Ovary (tissue), 7 donors: ENCODE measurements at regions not wholly inside any gene's neighbourhood (a gene's known extent, or its start where the extent isn't known, plus 50 kb on each side); places are given as distances from the start of the nearest gene placed in this dataset.

ENCODE experiments used
- DNase-seq, 5 donors: peaks; one replicate each; pipeline ENCODE4 v3.0.0-alpha.2; 2019 to 2020
- H3K27ac ChIP-seq, 2 donors: fragments of 200-600 bp; one replicate each; pipeline versions ENCODE4 v1.5.1 to v1.8.0; 2019 to 2022
- H3K27me3 ChIP-seq: fragments of 200-600 bp; one replicate; pipeline ENCODE4 v1.8.0; 2022
- H3K36me3 ChIP-seq: fragments of 200-600 bp; sonication (generic); one replicate; pipeline ENCODE4 v1.5.1; 2019
- H3K4me1 ChIP-seq: one replicate; pipeline ENCODE4 v1.8.1; 2013; ENCODE audit warnings: mild to moderate bottlenecking, moderate library complexity; ENCODE audit not compliant: insufficient read depth
- H3K4me3 ChIP-seq: fragments of 200-600 bp; sonication (generic); one replicate; pipeline ENCODE4 v1.5.1; 2017
- H3K9me3 ChIP-seq, 2 donors: fragments of 200-600 bp in 1 of 2; sonication (generic) in 1 of 2; one replicate each; pipeline versions ENCODE4 v1.5.1 to v1.8.1; 2013 to 2019; ENCODE audit warnings: mild to moderate bottlenecking in 1 of 2, moderate library complexity in 1 of 2
- CTCF ChIP-seq, 3 donors: fragments of 450-650 bp in 2 of 3; fragments of 200-600 bp in 1 of 3; IDR thresholded peaks; one replicate each; pipeline versions ENCODE4 v1.5.1 to v1.8.0; 2016 to 2022; ENCODE audit warnings: antibody characterized with exemption in 3 of 3, mild to moderate bottlenecking in 1 of 3
- EP300 ChIP-seq: sonication (generic); formaldehyde crosslinking; IDR thresholded peaks from one replicate; pipeline ENCODE4 v1.6.1; 2017; ENCODE audit warnings: antibody characterized with exemption
- POLR2A ChIP-seq: fragments of 450-650 bp; IDR thresholded peaks from one replicate; pipeline ENCODE4 v1.6.1; 2017; ENCODE audit warnings: antibody characterized with exemption, mild to moderate bottlenecking, moderate library complexity
- WGBS, 3 donors: extraction: QIAGEN DNeasy Blood & Tissue Kit in 1 of 3; methylation state at CpG; one replicate each; pipeline versions ENCODE4 v1.1.5 to v1.1.7; 2013 to 2017; 5-methylcytosine and 5-hydroxymethylcytosine counted together
- intact Hi-C, 4 donors: fragments of 100-400 bp; cut with DNase I; formaldehyde crosslinking; loops; one replicate each; pipeline versions ENCODE4 v1.11.0 to v1.15.1; 2022 to 2023
- donor health status: DM: no; HTN: no; CAD: no; lungs with moderate emphysema.
- donor health status: DM: no; HTN: no; CAD: no.
- donor health status: Bipolar disorder and iron deficiency.
- donor health status: DM: no; HTN: no; CAD: no.
- donor health status: DM: yes; HTN: yes; CAD: no.

DNA sequence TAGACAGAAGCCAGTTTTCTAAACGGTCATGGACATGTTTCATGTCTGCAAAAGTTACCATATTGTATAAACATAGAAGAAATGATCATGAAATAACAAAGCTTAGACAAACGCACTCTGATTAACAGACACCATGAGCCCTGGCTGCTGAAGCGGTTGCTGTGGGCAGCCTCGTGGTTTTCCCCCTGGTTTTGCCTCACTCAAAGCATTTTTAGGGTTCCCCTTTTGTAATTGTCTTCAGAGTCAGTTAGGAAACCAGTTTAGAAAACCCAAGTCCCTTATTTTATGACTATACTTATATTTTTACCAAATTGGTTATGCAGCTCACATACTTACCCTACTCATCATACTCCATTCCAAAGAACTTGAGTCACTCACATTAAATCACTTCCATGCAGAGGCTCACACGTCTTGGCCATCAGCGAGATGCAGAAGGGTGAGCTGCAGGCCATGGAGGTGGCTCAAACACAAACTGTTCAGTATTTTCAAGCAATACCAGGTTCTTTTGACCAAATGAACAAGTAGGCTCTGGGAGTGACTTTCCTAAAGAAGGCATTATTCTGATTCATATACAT lies 105.6 kb upstream of the SALL3 start:
- H3K27me3 ChIP-seq, result no peaks in the 10 kb centered on the region
- WGBS, 3 donors, result 64 to 75% (median 73%) methylated on average over 6 of the region's 6 CpGs
- no peak for DNase-seq
- H3K4me1 ChIP-seq, result no peaks in the 10 kb centered on the region
- intact Hi-C loops, result no loop called here
- no peaks in the 10 kb centered on the region for H3K36me3 ChIP-seq
- TF ChIP-seq POLR2A (no peak), EP300 (no peak), CTCF (IDR thresholded peaks at IDR 0.05) (no peak)
- H3K4me3 ChIP-seq, result no peak overlapping the region
- H3K27ac ChIP-seq, result no peak overlapping the region
- no peaks in the 10 kb centered on the region for H3K9me3 ChIP-seq

DNA sequence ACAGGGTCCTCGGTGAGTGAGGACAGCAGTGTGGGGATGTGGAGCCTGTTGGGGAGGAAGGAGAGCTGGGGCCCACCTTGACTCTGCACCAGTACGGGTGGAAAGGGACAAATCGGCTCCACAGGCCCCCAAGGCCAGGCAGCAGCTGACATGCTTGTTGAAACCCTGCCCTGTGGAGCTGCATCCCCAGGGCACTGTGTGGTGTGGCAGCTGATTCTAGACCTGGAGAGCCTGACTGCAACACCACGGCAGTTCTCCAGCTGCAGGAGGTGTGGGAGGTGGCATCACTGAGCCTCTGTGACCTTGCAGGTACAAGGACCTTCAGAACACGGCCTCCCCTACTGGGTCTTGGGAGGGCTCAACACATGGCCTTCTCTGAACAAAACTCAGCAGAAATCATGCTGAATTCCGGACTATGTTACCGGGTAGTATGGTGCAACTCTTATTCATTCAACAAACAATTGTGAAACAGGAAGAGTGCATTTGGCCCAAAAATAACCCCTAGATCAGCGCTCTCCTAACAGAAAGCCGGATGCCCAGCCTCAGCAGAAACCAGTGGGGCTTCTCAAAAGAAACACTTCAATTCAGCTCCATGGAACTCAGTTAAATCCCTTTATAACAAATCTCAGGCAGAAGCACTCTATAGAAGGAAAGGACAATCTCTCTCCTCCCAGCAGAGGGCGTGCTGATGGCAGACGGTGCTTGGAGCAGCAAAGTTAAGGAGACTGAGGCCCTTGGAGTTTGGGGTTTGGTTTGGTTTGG lies 104.4 kb upstream of the SALL3 start:
- Histone ChIP-seq H3K36me3 (no peaks in the 10 kb centered on the region), H3K27ac (no peak overlapping the region), H3K4me1 (no peaks in the 10 kb centered on the region), H3K9me3 (no peaks in the 10 kb centered on the region), H3K4me3 (no peak overlapping the region), H3K27me3 (no peaks in the 10 kb centered on the region)
- WGBS, 3 donors, result 52 to 53% (median 53%) methylated on average over 11 of the region's 11 CpGs
- DNase-seq, result no peak
- intact Hi-C loops, result no loop called here
- no peak for TF ChIP-seq POLR2A
- TF ChIP-seq CTCF (IDR thresholded peaks at IDR 0.05), result no peak

DNA sequence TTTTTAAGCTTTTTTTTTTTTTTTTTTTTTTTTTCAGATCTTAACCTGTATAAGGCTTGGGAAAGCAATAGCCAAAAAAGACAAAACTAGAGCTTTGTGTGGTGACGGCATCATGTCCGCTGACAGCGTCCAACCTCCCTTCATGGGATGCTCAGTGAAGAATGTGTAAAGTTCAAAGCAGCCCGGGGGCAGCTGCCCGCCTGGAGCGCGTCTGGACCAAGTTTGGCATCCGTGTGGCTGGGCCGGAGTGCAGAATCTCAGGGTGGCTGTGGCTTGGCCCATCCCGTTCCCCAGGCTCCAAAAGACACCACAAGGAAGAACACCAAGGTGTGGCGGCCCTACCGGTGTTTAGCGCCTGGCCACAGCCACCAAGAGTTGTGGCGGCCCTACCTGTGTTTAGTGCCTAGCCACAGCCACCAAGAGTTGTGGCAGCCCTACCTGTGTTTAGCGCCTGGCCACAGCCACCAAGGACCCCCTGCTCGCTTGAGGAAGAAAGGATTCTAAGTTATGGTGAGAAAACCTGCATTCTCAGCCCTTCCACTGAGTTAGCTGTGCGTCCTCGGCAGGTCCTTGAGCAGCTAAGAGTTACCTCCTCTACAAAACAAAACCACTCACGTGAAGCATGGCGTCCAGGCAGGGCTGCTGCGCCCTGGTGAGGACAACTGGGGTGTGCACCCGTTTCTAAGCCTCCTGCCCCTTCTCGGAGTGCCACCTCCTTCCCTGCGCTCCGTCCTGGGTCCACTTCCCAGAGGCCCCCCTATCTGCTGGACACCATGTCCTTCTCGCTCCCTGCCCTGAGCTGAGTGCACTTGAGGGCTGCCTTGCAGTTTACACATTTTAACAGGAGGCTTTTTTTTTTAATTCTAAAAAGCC lies 103.6 kb upstream of the SALL3 start:
- no peak for DNase-seq
- TF ChIP-seq EP300, result no peak
- no peak for TF ChIP-seq POLR2A
- TF ChIP-seq CTCF (IDR thresholded peaks at IDR 0.05), result no peak
- intact Hi-C loops, result no loop called here
- no peaks in the 10 kb centered on the region for H3K27me3 ChIP-seq
- H3K4me1 ChIP-seq, result no peaks in the 10 kb centered on the region
- no peaks in the 10 kb centered on the region for H3K9me3 ChIP-seq
- H3K27ac ChIP-seq, result no peak overlapping the region
- H3K36me3 ChIP-seq, result no peaks in the 10 kb centered on the region
- H3K4me3 ChIP-seq, result no peak overlapping the region
- 87 to 92% (median 88%) methylated on average over 26 of the region's 26 CpGs for WGBS, 3 donors

DNA sequence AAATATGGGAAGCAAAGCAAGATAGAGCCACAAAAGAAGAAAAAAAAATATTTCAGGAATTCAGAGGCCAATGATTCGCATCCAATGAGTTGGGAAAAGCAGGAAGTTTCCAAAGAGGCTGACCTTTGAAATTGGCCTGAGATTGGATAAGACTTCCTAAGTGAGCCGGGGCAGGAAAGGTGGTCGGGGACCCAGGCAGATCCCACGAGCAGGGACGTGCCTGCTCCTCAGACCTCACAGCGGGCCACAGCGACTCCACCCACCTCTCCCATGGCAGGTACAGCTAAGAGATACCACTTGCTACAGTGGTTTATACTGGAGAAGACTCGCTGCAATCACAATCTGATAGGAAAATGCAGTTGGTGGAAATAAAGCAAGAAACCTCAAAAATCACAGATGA lies 102.8 kb upstream of the SALL3 start:
- TF ChIP-seq CTCF (IDR thresholded peaks at IDR 0.05), result no peak
- no peak for TF ChIP-seq POLR2A
- no peak for TF ChIP-seq EP300
- H3K9me3 ChIP-seq, result no peaks in the 10 kb centered on the region
- no peak for DNase-seq
- no peaks in the 10 kb centered on the region for H3K4me1 ChIP-seq
- H3K36me3 ChIP-seq, result no peaks in the 10 kb centered on the region
- intact Hi-C loops, result no loop called here
- 61 to 70% (median 62%) methylated on average over 8 of the region's 8 CpGs for WGBS, 3 donors
- no peak overlapping the region for H3K27ac ChIP-seq
- no peaks in the 10 kb centered on the region for H3K27me3 ChIP-seq
- no peak overlapping the region for H3K4me3 ChIP-seq
